ENCODE measurements at regions not wholly inside any gene's neighbourhood (a gene's known extent, or its start where the extent isn't known, plus 50 kb on each side); places are given as distances from the start of the nearest gene placed in this dataset.

DNA sequence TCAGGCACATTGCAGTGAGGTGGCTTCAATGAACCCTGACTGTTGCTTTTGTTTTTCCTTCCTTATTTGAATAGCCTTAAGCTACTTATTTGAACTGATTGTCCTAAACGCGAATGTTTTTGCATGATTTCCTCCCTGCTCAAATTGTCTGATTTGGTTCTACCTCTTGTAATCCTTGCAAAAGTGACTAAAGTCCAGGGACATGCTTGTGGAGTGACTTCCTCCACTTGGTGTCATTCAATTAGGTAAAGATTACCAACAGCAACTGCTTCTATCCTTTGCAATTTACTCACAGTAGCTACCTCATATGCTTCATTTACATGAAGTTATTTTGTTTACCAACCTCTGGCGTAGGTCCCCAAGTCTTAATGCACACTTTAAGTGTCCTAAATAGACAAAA is 295.9 kb upstream of the TMEM229A start:
- TF ChIP-seq, protein P1, sequence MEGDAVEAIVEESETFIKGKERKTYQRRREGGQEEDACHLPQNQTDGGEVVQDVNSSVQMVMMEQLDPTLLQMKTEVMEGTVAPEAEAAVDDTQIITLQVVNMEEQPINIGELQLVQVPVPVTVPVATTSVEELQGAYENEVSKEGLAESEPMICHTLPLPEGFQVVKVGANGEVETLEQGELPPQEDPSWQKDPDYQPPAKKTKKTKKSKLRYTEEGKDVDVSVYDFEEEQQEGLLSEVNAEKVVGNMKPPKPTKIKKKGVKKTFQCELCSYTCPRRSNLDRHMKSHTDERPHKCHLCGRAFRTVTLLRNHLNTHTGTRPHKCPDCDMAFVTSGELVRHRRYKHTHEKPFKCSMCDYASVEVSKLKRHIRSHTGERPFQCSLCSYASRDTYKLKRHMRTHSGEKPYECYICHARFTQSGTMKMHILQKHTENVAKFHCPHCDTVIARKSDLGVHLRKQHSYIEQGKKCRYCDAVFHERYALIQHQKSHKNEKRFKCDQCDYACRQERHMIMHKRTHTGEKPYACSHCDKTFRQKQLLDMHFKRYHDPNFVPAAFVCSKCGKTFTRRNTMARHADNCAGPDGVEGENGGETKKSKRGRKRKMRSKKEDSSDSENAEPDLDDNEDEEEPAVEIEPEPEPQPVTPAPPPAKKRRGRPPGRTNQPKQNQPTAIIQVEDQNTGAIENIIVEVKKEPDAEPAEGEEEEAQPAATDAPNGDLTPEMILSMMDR (IDR thresholded peaks at IDR 0.05) = no peak
- TF ChIP-seq POLR2AphosphoS5 (IDR thresholded peaks at IDR 0.05) (no peak), EP300 (IDR thresholded peaks at IDR 0.05) (no peak)

Data from sigmoid colon (tissue), 4 donors.